AG04450 (cell line): ENCODE measurements at regions not wholly inside any gene's neighbourhood (a gene's known extent, or its start where the extent isn't known, plus 50 kb on each side); places are given as distances from the start of the nearest gene placed in this dataset.
A peak's percentile ranks its signal among the peaks of the same experiment; 100 is the strongest.
"Not testable (repeated sequence)": the region's sequence is repeated elsewhere in the genome, so short reads cannot be mapped to it uniquely, and the experiment has no call there.

Experiments used
- CTCF ChIA-PET: fragments of 300-600, 350-600 bp; formaldehyde crosslinking; extraction: SDS; loops from one replicate; lab custom pipeline; 2022; ENCODE audit warnings: antibody characterized with exemption, inconsistent platforms; lab: Charles Lee
- POLR2A ChIA-PET: fragments of 350-600 bp; formaldehyde crosslinking; extraction: SDS; loops from one replicate; lab custom pipeline; 2021; ENCODE audit warnings: antibody characterized with exemption, inconsistent platforms; lab: Yijun Ruan, JAX
- DNase-seq: peaks from one replicate; pipeline ENCODE4 v3.0.0-alpha.2; 2011; ENCODE audit warnings: low read depth, low spot score
- H3K27ac ChIP-seq: one replicate; pipeline ENCODE4 v1.5.1; 2012; ENCODE audit warnings: low read depth, low read length, control low read depth
- H3K27me3 ChIP-seq: one replicate; pipeline ENCODE4 v1.6.0; 2012; ENCODE audit warnings: low read length; ENCODE audit not compliant: control insufficient read depth, insufficient read depth
- H3K4me3 ChIP-seq: 2 replicates; pipeline ENCODE4 v1.5.1; 2011; ENCODE audit warnings: mild to moderate bottlenecking, low read depth, low read length, control low read depth
- H3K9me3 ChIP-seq: 2 replicates; pipeline ENCODE4 v1.5.1; 2012; ENCODE audit warnings: low read length; ENCODE audit not compliant: control insufficient read depth, insufficient read depth
- CTCF ChIP-seq: IDR thresholded peaks from 2 replicates; pipeline ENCODE4 v1.5.1; 2011; ENCODE audit warnings: low read depth, low read length, control low read depth, inconsistent platforms

- H3K27ac ChIP-seq, result no peak overlapping the region
- no peaks in the 10 kb centered on the region for H3K9me3 ChIP-seq
- DNase-seq, result no peak
- ChIA-PET CTCF (interaction anchor here (0.6 to 1.8 kb wide), 6 partner anchors 11 to 51 kb away, joined by 3 to 5 read pairs (median 4); no protein-coding TSS in a partner anchor), POLR2A (no interaction called here)
- no peaks in the 10 kb centered on the region for H3K27me3 ChIP-seq
- peak; percentile 65 for TF ChIP-seq CTCF
- no peak overlapping the region for H3K4me3 ChIP-seq
Measured at GRCh38 chr5:110865400-110866094, 126.7 kb downstream of the SLC25A46 start.

GRCh38 chr5:110869927-110870326, 131.1 kb downstream of the SLC25A46 start:
- DNase-seq, result no peak
- CTCF ChIA-PET, result no interaction called here
- TF ChIP-seq CTCF, result no peak
- POLR2A ChIA-PET, result no interaction called here
- Histone ChIP-seq H3K27me3 (no peaks in the 10 kb centered on the region), H3K27ac (no peak overlapping the region), H3K9me3 (peaks cover 5% of the 10 kb centered on the region; the same call in 1 of the 2 replicates), H3K4me3 (no peak overlapping the region)

GRCh38 chr5:110872200-110872599, 133.4 kb downstream of the SLC25A46 start:
- ChIA-PET POLR2A (no interaction called here), CTCF (no interaction called here)
- Histone ChIP-seq H3K9me3 (peaks cover 5% of the 10 kb centered on the region; the same call in 1 of the 2 replicates), H3K4me3 (no peak overlapping the region), H3K27ac (no peak overlapping the region), H3K27me3 (no peaks in the 10 kb centered on the region)
- no peak for TF ChIP-seq CTCF
- no peak for DNase-seq

GRCh38 chr5:110872963-110873362, 134.2 kb downstream of the SLC25A46 start:
- Histone ChIP-seq H3K9me3 (peaks cover 5% of the 10 kb centered on the region; the same call in 1 of the 2 replicates), H3K27ac (no peak overlapping the region), H3K4me3 (no peak overlapping the region), H3K27me3 (no peaks in the 10 kb centered on the region)
- TF ChIP-seq CTCF, result no peak
- no peak for DNase-seq
- ChIA-PET CTCF (no interaction called here), POLR2A (no interaction called here)

GRCh38 chr5:110873773-110874437, 135.1 kb downstream of the SLC25A46 start:
- Histone ChIP-seq H3K27ac (no peak overlapping the region), H3K4me3 (no peak overlapping the region), H3K9me3 (peaks cover 5% of the 10 kb centered on the region; the same call in 1 of the 2 replicates), H3K27me3 (no peaks in the 10 kb centered on the region)
- DNase-seq, result no peak
- TF ChIP-seq CTCF, result no peak
- CTCF ChIA-PET, result no interaction called here
- POLR2A ChIA-PET, result no interaction called here

GRCh38 chr5:110875115-110875514, 136.3 kb downstream of the SLC25A46 start:
- CTCF ChIA-PET, H3K4me3 ChIP-seq, POLR2A ChIA-PET, H3K9me3 ChIP-seq, DNase-seq, H3K27ac ChIP-seq, H3K27me3 ChIP-seq: not testable (repeated sequence)
